NCI-H460 (cell line): ENCODE measurements at regions not wholly inside any gene's neighbourhood (a gene's known extent, or its start where the extent isn't known, plus 50 kb on each side); places are given as distances from the start of the nearest gene placed in this dataset.
A peak's percentile ranks its signal among the peaks of the same experiment; 100 is the strongest.
"Not testable (repeated sequence)": the region's sequence is repeated elsewhere in the genome, so short reads cannot be mapped to it uniquely, and the experiment has no call there.

Experiments
- DNase-seq: peaks from one replicate; pipeline ENCODE4 v3.0.0-alpha.2; 2016; ENCODE audit warnings: low read depth; ENCODE audit errors: extremely low read depth

DNA sequence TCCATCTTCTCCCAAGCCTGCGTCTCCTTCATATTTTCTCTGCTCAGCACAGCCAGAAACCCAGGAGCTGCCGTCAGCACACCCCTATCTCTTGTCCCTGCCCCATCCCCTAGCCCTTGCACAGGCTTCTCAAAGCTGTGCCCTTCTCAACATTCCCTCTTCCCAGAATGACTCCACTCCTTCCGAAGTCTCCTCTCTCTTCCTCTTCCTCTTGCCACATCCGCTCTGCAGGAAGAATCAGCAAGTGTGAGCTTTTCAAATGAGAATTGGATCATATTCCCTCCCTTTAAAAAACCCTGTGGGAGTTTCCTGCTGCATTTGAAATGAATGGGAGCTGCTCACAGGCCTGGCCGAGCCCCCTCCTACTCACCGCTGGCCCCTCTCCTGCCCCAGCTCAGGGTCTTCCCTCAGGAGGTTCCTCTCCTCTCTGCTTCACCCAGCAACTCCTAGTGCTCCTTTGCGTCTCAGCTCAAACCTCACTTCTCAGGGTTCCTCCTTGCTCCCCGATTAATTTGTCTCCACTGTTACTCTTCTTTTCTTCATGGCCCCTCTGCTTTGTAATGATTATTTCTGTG lies 528.5 kb upstream of the CCDC196 start:
- DNase-seq, result no peak

GRCh38 chr14:65958664-65959562 lies 527.3 kb upstream of the CCDC196 start:
- DNase-seq, result peak; percentile 8

DNA sequence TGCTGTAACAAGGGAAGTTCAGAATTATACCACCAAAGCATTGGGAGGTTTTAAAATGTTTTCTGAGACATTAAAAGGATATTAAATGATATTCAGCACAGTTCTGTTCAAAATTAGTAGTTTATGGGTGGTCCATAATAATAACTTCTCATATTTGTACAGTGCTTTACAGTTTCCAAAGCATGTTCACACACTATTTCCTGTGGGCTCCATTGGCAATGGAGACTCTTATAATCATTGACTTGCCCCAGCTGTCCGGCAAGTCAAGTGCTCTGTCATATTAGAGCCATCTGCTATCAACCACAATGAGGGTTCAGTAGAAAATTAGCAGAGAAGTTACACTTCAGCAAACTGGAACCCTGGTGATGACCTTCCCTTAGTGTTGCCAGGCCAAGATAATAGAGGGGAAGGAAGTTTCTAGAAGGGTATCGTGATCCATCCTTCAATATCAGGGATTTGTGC lies 526.6 kb upstream of the CCDC196 start:
- DNase-seq, result no peak

- peak; percentile 12 for DNase-seq
Measured at GRCh38 chr14:65961004-65961403, 525.2 kb upstream of the CCDC196 start.

GRCh38 chr14:65962952-65963351 lies 523.2 kb upstream of the CCDC196 start:
- no peak for DNase-seq

DNA sequence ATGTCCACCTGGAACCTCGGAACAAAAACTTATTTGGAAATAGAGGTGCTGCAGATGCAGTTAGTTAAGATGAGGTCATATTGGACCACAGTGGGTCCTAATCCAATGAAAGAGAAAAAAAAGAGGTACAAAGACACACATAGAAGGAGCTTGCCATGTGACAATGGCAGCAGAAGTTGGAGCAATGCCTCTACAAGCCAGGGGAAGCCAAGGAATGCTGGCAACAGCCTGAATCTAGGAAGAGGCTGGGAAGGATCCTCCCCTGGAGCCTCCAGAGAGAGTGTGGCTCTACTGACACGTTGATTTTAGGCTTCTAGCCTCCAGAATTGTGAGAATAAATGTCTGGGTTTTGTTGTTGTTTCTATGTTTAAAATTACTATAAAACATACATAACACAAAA lies 521.8 kb upstream of the CCDC196 start:
- DNase-seq, result no peak

DNA sequence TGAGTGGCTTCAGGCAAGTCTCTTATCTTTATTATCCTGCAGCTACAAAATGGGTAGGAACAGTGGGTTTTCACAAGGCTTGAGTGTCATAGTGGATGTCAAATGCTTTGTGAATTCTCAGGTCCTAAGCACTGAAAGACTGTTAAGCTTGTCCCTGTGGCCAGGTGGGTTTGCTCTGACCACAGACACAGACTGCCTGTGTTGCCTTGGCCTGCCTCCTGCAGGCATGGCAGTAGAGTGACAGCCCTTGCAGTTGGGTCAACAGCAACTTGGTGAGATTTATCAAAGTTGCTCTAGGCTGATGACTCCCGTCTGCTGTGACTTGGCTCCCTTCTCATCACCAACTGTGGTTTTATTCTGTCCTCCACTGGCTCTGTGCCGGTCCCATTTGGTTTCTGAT lies 520.0 kb upstream of the CCDC196 start:
- no peak for DNase-seq

DNA sequence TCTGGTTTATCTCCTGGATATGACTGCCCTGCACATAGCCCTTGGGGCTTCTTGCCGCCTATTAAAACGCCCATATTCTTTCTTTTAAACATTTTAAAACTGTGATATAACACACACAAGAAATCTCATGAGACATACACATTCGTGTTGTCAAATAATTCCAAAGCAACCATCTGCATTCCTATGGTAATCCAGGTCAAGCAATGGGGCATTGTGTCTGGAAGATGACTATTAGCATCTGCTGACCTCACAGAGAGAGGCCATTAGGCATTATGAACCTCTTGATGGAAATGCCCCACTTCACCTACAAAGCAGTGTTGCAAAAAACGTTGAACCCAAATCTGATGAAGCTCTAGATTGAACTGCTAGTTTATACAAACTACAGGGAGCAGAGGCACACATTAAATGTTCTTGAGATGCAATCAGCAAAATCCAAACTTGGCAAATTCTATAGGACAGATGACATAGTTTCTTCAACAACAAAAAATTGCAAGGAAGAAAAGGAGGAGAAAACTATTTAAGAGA lies 513.8 kb upstream of the CCDC196 start:
- DNase-seq, result no peak

DNA sequence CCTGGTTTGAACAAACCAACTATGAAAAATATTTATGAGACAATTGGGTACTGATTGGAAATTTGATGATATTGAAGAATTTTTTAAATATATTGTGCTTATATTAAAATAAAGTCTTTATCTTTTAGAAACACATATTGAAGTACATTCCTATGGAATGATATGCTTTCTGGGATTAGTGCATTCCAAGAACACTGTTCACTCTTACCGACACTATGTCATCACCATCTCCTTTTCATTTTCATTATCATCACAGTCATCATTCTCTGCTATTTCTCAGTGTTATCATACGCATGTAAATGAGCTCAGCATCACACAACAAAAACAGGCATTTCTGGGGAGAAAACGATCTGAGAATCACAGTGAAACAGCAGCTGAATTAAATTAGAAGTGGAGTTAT lies 513.3 kb upstream of the CCDC196 start:
- no peak for DNase-seq

GRCh38 chr14:65975865-65976264 lies 510.3 kb upstream of the CCDC196 start:
- DNase-seq, result no peak

DNA sequence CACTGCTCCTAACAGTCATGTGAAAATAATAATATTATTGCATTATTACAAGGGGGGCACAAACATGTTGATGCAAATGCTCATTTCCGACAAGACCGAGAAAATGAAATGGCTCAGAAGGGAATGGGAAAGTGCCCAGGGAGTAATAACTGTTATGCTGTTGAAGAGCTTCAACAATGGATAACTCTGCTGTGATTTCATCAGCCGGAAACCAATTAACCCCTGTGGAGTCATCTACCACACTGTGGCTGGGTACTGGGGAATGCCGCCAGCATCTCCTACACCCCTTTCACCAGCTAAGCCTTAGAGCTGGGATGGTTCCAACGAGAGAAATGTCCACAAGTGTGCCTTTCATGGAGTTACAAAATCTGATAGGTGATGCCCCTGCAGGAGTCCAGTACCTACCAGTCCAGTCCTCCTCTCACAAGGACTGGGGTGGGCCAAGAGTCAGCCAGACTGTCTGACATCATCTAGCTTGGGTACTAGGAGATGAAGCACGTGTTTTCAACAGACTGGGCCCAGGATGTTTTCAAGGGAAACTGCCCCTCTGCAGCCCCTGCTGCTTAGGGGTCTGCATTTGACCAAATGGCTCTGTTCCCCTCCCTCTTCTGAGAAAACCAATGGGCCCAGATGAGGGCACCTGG lies 509.3 kb upstream of the CCDC196 start:
- no peak for DNase-seq

GRCh38 chr14:65981192-65981843 lies 504.9 kb upstream of the CCDC196 start:
- no peak for DNase-seq

GRCh38 chr14:65986041-65986440 lies 500.1 kb upstream of the CCDC196 start:
- no peak for DNase-seq

DNA sequence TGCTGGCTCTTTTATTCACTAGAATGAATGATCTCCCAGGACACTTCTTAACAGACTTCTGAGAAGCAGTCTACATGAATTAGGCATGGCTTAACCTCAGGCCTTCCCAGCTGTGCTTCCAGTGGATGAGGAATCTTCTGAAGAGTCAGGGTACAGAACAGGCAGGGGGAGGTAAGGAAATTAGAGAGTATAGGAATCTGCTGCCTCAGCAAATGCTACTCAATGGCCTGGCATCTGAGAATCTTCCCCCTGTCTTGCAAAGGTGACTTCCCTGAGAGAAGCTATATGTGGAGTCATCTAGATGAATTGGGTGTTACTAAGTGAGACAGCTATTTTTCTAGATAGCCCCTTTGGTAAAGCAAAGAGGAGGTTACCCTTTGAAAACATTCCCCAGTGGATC lies 496.2 kb upstream of the CCDC196 start:
- no peak for DNase-seq

GRCh38 chr14:65991104-65991503 lies 495.1 kb upstream of the CCDC196 start:
- DNase-seq, result no peak

GRCh38 chr14:65991935-65992334 lies 494.2 kb upstream of the CCDC196 start:
- not testable (repeated sequence) for DNase-seq

DNA sequence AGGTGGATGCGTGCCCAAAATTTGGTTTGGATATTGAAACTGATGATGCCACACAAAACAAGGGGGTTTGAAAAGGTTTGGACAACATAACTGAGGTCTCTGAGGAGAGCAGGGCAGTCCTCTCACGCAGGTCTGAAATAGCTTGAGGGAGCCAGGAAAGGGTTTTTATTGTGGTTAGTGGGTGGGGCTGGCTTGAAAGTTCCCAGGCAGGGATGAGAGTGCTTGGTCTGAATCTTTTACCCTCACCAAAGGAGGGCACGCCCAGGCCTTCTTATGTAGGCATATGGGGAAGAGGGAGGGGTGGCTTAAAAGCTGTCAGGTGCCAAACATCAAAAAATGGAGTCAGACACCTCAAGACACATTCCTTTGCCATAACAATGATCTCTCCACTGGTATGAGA lies 493.1 kb upstream of the CCDC196 start:
- DNase-seq, result no peak

GRCh38 chr14:65993996-65994395 lies 492.2 kb upstream of the CCDC196 start:
- no peak for DNase-seq

DNA sequence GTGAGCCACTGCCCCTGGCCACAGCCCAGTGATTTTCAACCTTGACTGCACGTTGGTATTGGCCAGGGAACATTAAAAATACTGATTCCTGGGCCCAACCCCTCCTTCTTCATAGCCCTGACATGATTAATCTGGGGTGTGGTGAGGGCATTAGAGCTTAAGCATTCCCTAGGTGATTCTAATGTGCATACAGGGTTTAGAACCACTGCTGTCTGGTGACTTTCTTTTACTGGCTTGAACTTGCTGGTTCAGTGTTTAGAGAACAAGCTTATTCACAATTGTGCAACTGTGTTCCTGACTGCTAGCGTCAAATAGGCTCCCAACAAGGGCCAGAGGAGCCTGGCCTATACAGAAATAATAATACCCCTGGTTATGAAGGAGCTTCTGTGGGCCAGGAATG lies 488.8 kb upstream of the CCDC196 start:
- DNase-seq, result no peak

GRCh38 chr14:65999865-66000264 lies 486.3 kb upstream of the CCDC196 start:
- DNase-seq, result no peak

DNA sequence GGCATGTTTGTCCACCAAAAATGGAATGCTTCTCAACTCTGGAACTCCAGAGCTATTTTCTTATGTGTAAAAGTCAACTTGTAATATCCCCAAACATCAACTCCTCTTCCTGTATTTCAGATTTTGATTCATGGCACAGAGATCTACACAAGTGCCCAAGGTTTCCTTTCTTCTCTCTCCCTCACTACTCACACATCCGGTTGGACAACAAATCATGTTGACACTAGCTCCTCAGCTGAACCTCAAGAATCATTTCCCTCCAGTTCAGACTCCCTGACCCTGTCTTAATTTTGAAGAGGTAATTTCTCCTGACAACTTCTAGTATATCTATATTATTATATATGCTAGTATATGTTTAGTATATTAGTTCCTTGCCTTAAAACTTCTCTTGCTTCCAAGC lies 485.4 kb upstream of the CCDC196 start:
- DNase-seq, result no peak
